Liver (tissue), 8 donors: ENCODE measurements at regions not wholly inside any gene's neighbourhood (a gene's known extent, or its start where the extent isn't known, plus 50 kb on each side); places are given as distances from the start of the nearest gene placed in this dataset.

ENCODE experiments used
- DNase-seq: peaks from one replicate; pipeline ENCODE4 v3.0.0-alpha.2; 2017; ENCODE audit warnings: low spot score
- H3K27ac ChIP-seq, 2 donors: one replicate each; pipeline ENCODE4 v1.7.0; 2013; ENCODE audit warnings: inconsistent platforms in 2 of 2, low read length in 2 of 2, control low read depth in 1 of 2, low read depth in 1 of 2, mild to moderate bottlenecking in 1 of 2
- H3K27me3 ChIP-seq, 4 donors: one replicate each; pipeline versions ENCODE4 v1.6.1 to v1.7.0; 2013; ENCODE audit warnings: low read length in 3 of 4, inconsistent platforms in 1 of 4, mild to moderate bottlenecking in 1 of 4, moderate library complexity in 1 of 4; ENCODE audit not compliant: control insufficient read depth in 4 of 4, insufficient read depth in 4 of 4
- H3K36me3 ChIP-seq, 4 donors: one replicate each; pipeline versions ENCODE4 v1.6.1 to v1.7.0; 2013; ENCODE audit warnings: low read length in 3 of 4, mild to moderate bottlenecking in 3 of 4, low read depth in 1 of 4, moderate library complexity in 1 of 4; ENCODE audit not compliant: control insufficient read depth in 4 of 4, insufficient read depth in 3 of 4
- H3K4me1 ChIP-seq, 4 donors: one replicate each; pipeline versions ENCODE4 v1.6.1 to v1.7.0; 2013; ENCODE audit warnings: low read length in 3 of 4, mild to moderate bottlenecking in 3 of 4, moderate library complexity in 1 of 4; ENCODE audit not compliant: control insufficient read depth in 4 of 4, insufficient read depth in 4 of 4
- H3K4me3 ChIP-seq, 3 donors: one replicate each; pipeline versions ENCODE4 v1.6.1 to v1.7.0; 2013; ENCODE audit warnings: low read length in 3 of 3, control low read depth in 1 of 3, low read depth in 1 of 3, mild to moderate bottlenecking in 1 of 3
- H3K9ac ChIP-seq, 2 donors: one replicate each; pipeline ENCODE4 v1.7.0; 2013; ENCODE audit warnings: low read length in 2 of 2, mild to moderate bottlenecking in 2 of 2, moderate library complexity in 2 of 2, control low read depth in 1 of 2, low read depth in 1 of 2
- H3K9me3 ChIP-seq, 4 donors: one replicate each; pipeline versions ENCODE4 v1.6.1 to v1.7.0; 2013; ENCODE audit warnings: low read length in 3 of 4; ENCODE audit not compliant: control insufficient read depth in 4 of 4
- EGR1 ChIP-seq, 2 donors: IDR thresholded peaks; 2 replicates each; pipeline ENCODE4 v1.6.1; 2016 to 2018; ENCODE audit warnings: antibody characterized with exemption in 2 of 2, low read depth in 2 of 2
- FOXA2 ChIP-seq: IDR thresholded peaks from 2 replicates; pipeline ENCODE4 v1.6.1; 2016; ENCODE audit warnings: antibody characterized with exemption
- HNF4G ChIP-seq: IDR thresholded peaks from 2 replicates; pipeline ENCODE4 v1.6.1; 2016; ENCODE audit warnings: antibody characterized with exemption
- JUND ChIP-seq, 2 donors: IDR thresholded peaks; 2 replicates each; pipeline ENCODE4 v1.6.1; 2016; ENCODE audit warnings: antibody characterized with exemption in 2 of 2
- NR2F2 ChIP-seq: IDR thresholded peaks from 2 replicates; pipeline ENCODE4 v1.6.1; 2016; ENCODE audit warnings: antibody characterized with exemption
- RAD21 ChIP-seq, 2 donors: IDR thresholded peaks; 2 replicates each; pipeline ENCODE4 v1.6.1; 2016; ENCODE audit warnings: antibody characterized with exemption in 2 of 2, mild to moderate bottlenecking in 2 of 2
- RXRA ChIP-seq, 2 donors: IDR thresholded peaks; 2 replicates each; pipeline ENCODE4 v1.6.1; 2017 to 2018; ENCODE audit warnings: antibody characterized with exemption in 2 of 2, mild to moderate bottlenecking in 1 of 2
- SP1 ChIP-seq: IDR thresholded peaks from 2 replicates; pipeline ENCODE4 v1.6.1; 2018; ENCODE audit warnings: antibody characterized with exemption, mild to moderate bottlenecking
- TAF1 ChIP-seq: conservative IDR thresholded peaks from 2 replicates; pipeline ENCODE4 v1.6.1; 2016; ENCODE audit warnings: antibody characterized with exemption, mild to moderate bottlenecking
- YY1 ChIP-seq: IDR thresholded peaks from 2 replicates; pipeline ENCODE4 v1.6.1; 2016; ENCODE audit warnings: antibody characterized with exemption, mild to moderate bottlenecking
- ZBTB33 ChIP-seq: IDR thresholded peaks from 2 replicates; pipeline ENCODE4 v1.6.1; 2016; ENCODE audit warnings: antibody characterized with exemption
- WGBS: extraction: QIAGEN DNeasy Blood & Tissue Kit; methylation state at CpG from one replicate; pipeline ENCODE4 v1.1.7; 2013; 5-methylcytosine and 5-hydroxymethylcytosine counted together
- TF ChIP-seq, protein P1 (sequence below): IDR thresholded peaks from 2 replicates; pipeline ENCODE4 v1.6.1; 2016; ENCODE audit warnings: antibody characterized with exemption
- TF ChIP-seq, protein P2 (sequence below): fragments of 150-350 bp; IDR thresholded peaks from 2 replicates; pipeline ENCODE4 v1.5.1; 2017; ENCODE audit warnings: improper control_type of control experiment, low read depth, low read length; ENCODE audit not compliant: missing input control
- TF ChIP-seq, protein P3 (sequence below): IDR thresholded peaks from 2 replicates; pipeline ENCODE4 v1.6.1; 2016; ENCODE audit warnings: antibody characterized with exemption, mild to moderate bottlenecking
- TF ChIP-seq, protein P4 (sequence below): IDR thresholded peaks from 2 replicates; pipeline ENCODE4 v1.6.1; 2016; ENCODE audit warnings: antibody characterized with exemption
- donor health status: healthy.
- donor health status: healthy.
- donor health status: healthy.
- donor health status: healthy.
- donor health status: healthy.

GRCh38 chr15:88345962-88346361, 89.4 kb upstream of the NTRK3 start:
- Histone ChIP-seq H3K27me3 (peaks cover 0 to 3% (median 1%) of the 10 kb centered on the region in 4 donors), H3K4me1 (no peaks in the 10 kb centered on the region), H3K36me3 (no peaks in the 10 kb centered on the region), H3K9me3 (no peaks in the 10 kb centered on the region), H3K27ac (no peak overlapping the region), H3K4me3 (no peak overlapping the region), H3K9ac (no peak overlapping the region)
- whole genome bisulfite sequencing: 60% methylated on average over 4 of the region's 4 CpGs
- DNase-seq: no peak
- TF ChIP-seq, protein P1, sequence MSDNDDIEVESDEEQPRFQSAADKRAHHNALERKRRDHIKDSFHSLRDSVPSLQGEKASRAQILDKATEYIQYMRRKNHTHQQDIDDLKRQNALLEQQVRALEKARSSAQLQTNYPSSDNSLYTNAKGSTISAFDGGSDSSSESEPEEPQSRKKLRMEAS: no peak
- TF ChIP-seq, protein P2, sequence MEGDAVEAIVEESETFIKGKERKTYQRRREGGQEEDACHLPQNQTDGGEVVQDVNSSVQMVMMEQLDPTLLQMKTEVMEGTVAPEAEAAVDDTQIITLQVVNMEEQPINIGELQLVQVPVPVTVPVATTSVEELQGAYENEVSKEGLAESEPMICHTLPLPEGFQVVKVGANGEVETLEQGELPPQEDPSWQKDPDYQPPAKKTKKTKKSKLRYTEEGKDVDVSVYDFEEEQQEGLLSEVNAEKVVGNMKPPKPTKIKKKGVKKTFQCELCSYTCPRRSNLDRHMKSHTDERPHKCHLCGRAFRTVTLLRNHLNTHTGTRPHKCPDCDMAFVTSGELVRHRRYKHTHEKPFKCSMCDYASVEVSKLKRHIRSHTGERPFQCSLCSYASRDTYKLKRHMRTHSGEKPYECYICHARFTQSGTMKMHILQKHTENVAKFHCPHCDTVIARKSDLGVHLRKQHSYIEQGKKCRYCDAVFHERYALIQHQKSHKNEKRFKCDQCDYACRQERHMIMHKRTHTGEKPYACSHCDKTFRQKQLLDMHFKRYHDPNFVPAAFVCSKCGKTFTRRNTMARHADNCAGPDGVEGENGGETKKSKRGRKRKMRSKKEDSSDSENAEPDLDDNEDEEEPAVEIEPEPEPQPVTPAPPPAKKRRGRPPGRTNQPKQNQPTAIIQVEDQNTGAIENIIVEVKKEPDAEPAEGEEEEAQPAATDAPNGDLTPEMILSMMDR: no peak
- no peak for TF ChIP-seq RAD21 (IDR thresholded peaks at IDR 0.05)
- no peak for TF ChIP-seq RXRA (IDR thresholded peaks at IDR 0.05)
- no peak for TF ChIP-seq TAF1
- no peak for TF ChIP-seq EGR1 (IDR thresholded peaks at IDR 0.05; ENCODE audit: low read depth in 2 of 2)
- TF ChIP-seq HNF4G: no peak
- no peak for TF ChIP-seq SP1
- no peak for TF ChIP-seq FOXA2
- TF ChIP-seq NR2F2: no peak
- TF ChIP-seq, protein P3, sequence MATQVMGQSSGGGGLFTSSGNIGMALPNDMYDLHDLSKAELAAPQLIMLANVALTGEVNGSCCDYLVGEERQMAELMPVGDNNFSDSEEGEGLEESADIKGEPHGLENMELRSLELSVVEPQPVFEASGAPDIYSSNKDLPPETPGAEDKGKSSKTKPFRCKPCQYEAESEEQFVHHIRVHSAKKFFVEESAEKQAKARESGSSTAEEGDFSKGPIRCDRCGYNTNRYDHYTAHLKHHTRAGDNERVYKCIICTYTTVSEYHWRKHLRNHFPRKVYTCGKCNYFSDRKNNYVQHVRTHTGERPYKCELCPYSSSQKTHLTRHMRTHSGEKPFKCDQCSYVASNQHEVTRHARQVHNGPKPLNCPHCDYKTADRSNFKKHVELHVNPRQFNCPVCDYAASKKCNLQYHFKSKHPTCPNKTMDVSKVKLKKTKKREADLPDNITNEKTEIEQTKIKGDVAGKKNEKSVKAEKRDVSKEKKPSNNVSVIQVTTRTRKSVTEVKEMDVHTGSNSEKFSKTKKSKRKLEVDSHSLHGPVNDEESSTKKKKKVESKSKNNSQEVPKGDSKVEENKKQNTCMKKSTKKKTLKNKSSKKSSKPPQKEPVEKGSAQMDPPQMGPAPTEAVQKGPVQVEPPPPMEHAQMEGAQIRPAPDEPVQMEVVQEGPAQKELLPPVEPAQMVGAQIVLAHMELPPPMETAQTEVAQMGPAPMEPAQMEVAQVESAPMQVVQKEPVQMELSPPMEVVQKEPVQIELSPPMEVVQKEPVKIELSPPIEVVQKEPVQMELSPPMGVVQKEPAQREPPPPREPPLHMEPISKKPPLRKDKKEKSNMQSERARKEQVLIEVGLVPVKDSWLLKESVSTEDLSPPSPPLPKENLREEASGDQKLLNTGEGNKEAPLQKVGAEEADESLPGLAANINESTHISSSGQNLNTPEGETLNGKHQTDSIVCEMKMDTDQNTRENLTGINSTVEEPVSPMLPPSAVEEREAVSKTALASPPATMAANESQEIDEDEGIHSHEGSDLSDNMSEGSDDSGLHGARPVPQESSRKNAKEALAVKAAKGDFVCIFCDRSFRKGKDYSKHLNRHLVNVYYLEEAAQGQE: no peak
- TF ChIP-seq YY1: no peak
- TF ChIP-seq JUND (IDR thresholded peaks at IDR 0.05): no peak
- no peak for TF ChIP-seq ZBTB33
- TF ChIP-seq, protein P4, sequence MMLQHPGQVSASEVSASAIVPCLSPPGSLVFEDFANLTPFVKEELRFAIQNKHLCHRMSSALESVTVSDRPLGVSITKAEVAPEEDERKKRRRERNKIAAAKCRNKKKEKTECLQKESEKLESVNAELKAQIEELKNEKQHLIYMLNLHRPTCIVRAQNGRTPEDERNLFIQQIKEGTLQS: no peak

DNA sequence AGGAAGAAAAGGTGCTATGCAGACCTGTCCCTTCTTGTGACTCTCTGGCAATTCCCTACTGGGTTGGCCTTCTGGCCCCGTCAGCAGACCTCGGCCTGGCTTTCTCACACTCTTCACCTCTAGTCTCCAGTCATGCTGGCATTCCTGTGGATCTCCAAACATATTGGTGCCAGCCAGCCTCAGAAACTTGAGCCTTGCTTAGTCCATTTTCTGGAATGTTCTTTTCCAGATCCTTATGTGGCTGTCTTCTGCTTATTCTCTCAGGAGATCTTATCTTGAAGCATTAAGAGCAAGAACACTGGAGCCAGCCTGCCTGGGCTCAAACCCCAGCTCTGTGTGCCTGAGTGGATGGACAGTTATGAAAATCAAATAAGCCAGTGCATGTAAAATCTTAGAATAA, 88.2 kb upstream of the NTRK3 start:
- no peaks in the 10 kb centered on the region for H3K9me3 ChIP-seq
- TF ChIP-seq, protein P3: no peak
- no peak for TF ChIP-seq JUND (IDR thresholded peaks at IDR 0.05)
- H3K36me3 ChIP-seq: no peaks in the 10 kb centered on the region
- no peak overlapping the region for H3K27ac ChIP-seq
- WGBS: 83% methylated on average over 2 of the region's 2 CpGs
- peaks cover 0 to 3% (median 0%) of the 10 kb centered on the region in 4 donors for H3K27me3 ChIP-seq
- DNase-seq: no peak
- H3K4me3 ChIP-seq: no peak overlapping the region
- H3K4me1 ChIP-seq: no peaks in the 10 kb centered on the region
- no peak overlapping the region for H3K9ac ChIP-seq
